Upper lobe of right lung (tissue), 1 donor: ENCODE measurements at regions not wholly inside any gene's neighbourhood (a gene's known extent, or its start where the extent isn't known, plus 50 kb on each side); places are given as distances from the start of the nearest gene placed in this dataset.

Experiments used
- ATAC-seq: fragments of 200-7000 bp; cut with Tn5 transposase; one replicate; pipeline ENCODE4 v1.9.1; 2020; ENCODE audit warnings: mild to moderate bottlenecking, moderate library complexity
- DNase-seq: peaks from one replicate; pipeline ENCODE4 v3.0.0-alpha.2; 2020
- H3K27ac ChIP-seq: fragments of 200-600 bp; one replicate; pipeline ENCODE4 v1.8.0; 2022
- H3K27me3 ChIP-seq: fragments of 200-600 bp; one replicate; pipeline ENCODE4 v1.8.0; 2022; ENCODE audit warnings: mild to moderate bottlenecking
- H3K36me3 ChIP-seq: fragments of 200-600 bp; one replicate; pipeline ENCODE4 v1.8.0; 2022
- H3K4me1 ChIP-seq: fragments of 200-600 bp; one replicate; pipeline ENCODE4 v1.8.0; 2022
- H3K4me3 ChIP-seq: fragments of 200-600 bp; one replicate; pipeline ENCODE4 v1.8.0; 2022; ENCODE audit warnings: mild to moderate bottlenecking
- H3K9me3 ChIP-seq: fragments of 200-600 bp; one replicate; pipeline ENCODE4 v1.8.0; 2022
- CTCF ChIP-seq: fragments of 200-600 bp; IDR thresholded peaks from one replicate; pipeline ENCODE4 v1.8.0; 2022; ENCODE audit warnings: antibody characterized with exemption
- intact Hi-C: fragments of 100-400 bp; cut with DNase I; formaldehyde crosslinking; loops from one replicate; pipeline ENCODE4 v1.11.0; 2022
- donor health status: DM: no; HTN: yes; CAD: no; lungs with severe emphysema.

GRCh38 chr15:97210277-97210676, 750.2 kb upstream of the ARRDC4 start:
- DNase-seq (no peak), ATAC-seq (no peak)
- H3K27ac ChIP-seq, result no peak overlapping the region
- no peak for TF ChIP-seq CTCF
- no peaks in the 10 kb centered on the region for H3K4me1 ChIP-seq
- no peaks in the 10 kb centered on the region for H3K9me3 ChIP-seq
- no peaks in the 10 kb centered on the region for H3K36me3 ChIP-seq
- intact Hi-C loops, result no loop called here
- no peaks in the 10 kb centered on the region for H3K27me3 ChIP-seq
- H3K4me3 ChIP-seq, result no peak overlapping the region

- no peaks in the 10 kb centered on the region for H3K9me3 ChIP-seq
- H3K27me3 ChIP-seq, result no peaks in the 10 kb centered on the region
- ATAC-seq, result no peak
- H3K36me3 ChIP-seq, result no peaks in the 10 kb centered on the region
- H3K4me3 ChIP-seq, result no peak overlapping the region
- no peak for DNase-seq
- H3K27ac ChIP-seq, result no peak overlapping the region
- no peaks in the 10 kb centered on the region for H3K4me1 ChIP-seq
- no peak for TF ChIP-seq CTCF
- intact Hi-C loops, result no loop called here
Observed at GRCh38 chr15:97215629-97216028, 744.9 kb upstream of the ARRDC4 start.

GRCh38 chr15:97224191-97224641, 736.3 kb upstream of the ARRDC4 start:
- H3K27ac ChIP-seq, result no peak overlapping the region
- no peaks in the 10 kb centered on the region for H3K36me3 ChIP-seq
- TF ChIP-seq CTCF, result no peak
- DNase-seq (no peak), ATAC-seq (peak; percentile 45)
- no peak overlapping the region for H3K4me3 ChIP-seq
- intact Hi-C loops, result no loop called here
- peaks cover 3% of the 10 kb centered on the region for H3K27me3 ChIP-seq
- H3K4me1 ChIP-seq, result no peaks in the 10 kb centered on the region
- H3K9me3 ChIP-seq, result no peaks in the 10 kb centered on the region

GRCh38 chr15:97234851-97235610, 725.5 kb upstream of the ARRDC4 start:
- H3K27me3 ChIP-seq, result no peaks in the 10 kb centered on the region
- H3K27ac ChIP-seq, result no peak overlapping the region
- TF ChIP-seq CTCF, result peak; percentile 84
- DNase-seq (no peak), ATAC-seq (peak; percentile 86)
- no peaks in the 10 kb centered on the region for H3K9me3 ChIP-seq
- H3K36me3 ChIP-seq, result no peaks in the 10 kb centered on the region
- intact Hi-C loops, result no loop called here
- H3K4me3 ChIP-seq, result peak overlapping the region; percentile 21
- no peaks in the 10 kb centered on the region for H3K4me1 ChIP-seq

GRCh38 chr15:97235611-97235985, 724.9 kb upstream of the ARRDC4 start:
- Histone ChIP-seq H3K27ac (no peak overlapping the region), H3K4me3 (peak overlapping the region; percentile 21), H3K27me3 (no peaks in the 10 kb centered on the region), H3K36me3 (no peaks in the 10 kb centered on the region), H3K4me1 (no peaks in the 10 kb centered on the region), H3K9me3 (no peaks in the 10 kb centered on the region)
- no peak for ATAC-seq
- no peak for TF ChIP-seq CTCF
- no peak for DNase-seq
- intact Hi-C loops, result no loop called here

GRCh38 chr15:97236140-97236539, 724.4 kb upstream of the ARRDC4 start:
- Histone ChIP-seq H3K27me3 (no peaks in the 10 kb centered on the region), H3K4me3 (no peak overlapping the region), H3K27ac (no peak overlapping the region), H3K9me3 (no peaks in the 10 kb centered on the region), H3K36me3 (no peaks in the 10 kb centered on the region), H3K4me1 (no peaks in the 10 kb centered on the region)
- no peak for TF ChIP-seq CTCF
- intact Hi-C loops, result no loop called here
- DNase-seq, result no peak
- ATAC-seq, result no peak
